RWPE2 (cell line): ENCODE measurements at regions not wholly inside any gene's neighbourhood (a gene's known extent, or its start where the extent isn't known, plus 50 kb on each side); places are given as distances from the start of the nearest gene placed in this dataset.

Experiments used
- ATAC-seq: fragments of 200-7000 bp; cut with Tn5 transposase; 3 replicates; pipeline ENCODE4 v1.9.1; 2021; ENCODE audit warnings: low read depth
- DNase-seq: peaks from one replicate; pipeline ENCODE4 v3.0.0-alpha.2; 2020; ENCODE audit warnings: low spot score
- H3K27ac ChIP-seq: fragments of 450-650 bp; 2 replicates; pipeline ENCODE4 v1.5.1; 2017; ENCODE audit warnings: mild to moderate bottlenecking; ENCODE audit not compliant: poor library complexity, severe bottlenecking
- H3K27me3 ChIP-seq: fragments of 250-450 bp; sonication (Bioruptor Pico); 2 replicates; pipeline ENCODE4 v1.5.1; 2021; ENCODE audit warnings: mild to moderate bottlenecking, moderate library complexity; ENCODE audit not compliant: insufficient read depth, poor library complexity, severe bottlenecking
- H3K36me3 ChIP-seq: fragments of 250-450 bp; sonication (Bioruptor Pico); 2 replicates; pipeline ENCODE4 v1.5.1; 2020; ENCODE audit warnings: low read depth, mild to moderate bottlenecking, moderate library complexity
- H3K4me1 ChIP-seq: fragments of 250-450 bp; sonication (Bioruptor Pico); 2 replicates; pipeline ENCODE4 v1.5.1; 2021; ENCODE audit warnings: mild to moderate bottlenecking, moderate library complexity; ENCODE audit not compliant: insufficient read depth, poor library complexity, severe bottlenecking
- H3K4me3 ChIP-seq: fragments of 250-450 bp; sonication (Bioruptor Pico); 2 replicates; pipeline ENCODE4 v1.5.1; 2021; ENCODE audit warnings: mild to moderate bottlenecking, moderate library complexity; ENCODE audit not compliant: severe bottlenecking
- H3K9me3 ChIP-seq: fragments of 250-450 bp; sonication (Bioruptor Pico); 2 replicates; pipeline ENCODE4 v1.5.1; 2021; ENCODE audit warnings: mild to moderate bottlenecking, moderate library complexity; ENCODE audit not compliant: severe bottlenecking
- TF ChIP-seq, protein P1 (sequence below): fragments of 450-650 bp; IDR thresholded peaks from one replicate; pipeline ENCODE4 v1.5.1; 2017; ENCODE audit warnings: mild to moderate bottlenecking, moderate library complexity; ENCODE audit not compliant: poor library complexity, severe bottlenecking

GRCh38 chr2:180905461-180905860 lies 74.9 kb upstream of the UBE2E3 start:
- Histone ChIP-seq H3K27me3 (no peaks in the 10 kb centered on the region), H3K36me3 (no peaks in the 10 kb centered on the region), H3K4me1 (no peaks in the 10 kb centered on the region), H3K27ac (no peak overlapping the region), H3K9me3 (no peaks in the 10 kb centered on the region), H3K4me3 (no peak overlapping the region)
- ATAC-seq = no peak
- TF ChIP-seq, protein P1, sequence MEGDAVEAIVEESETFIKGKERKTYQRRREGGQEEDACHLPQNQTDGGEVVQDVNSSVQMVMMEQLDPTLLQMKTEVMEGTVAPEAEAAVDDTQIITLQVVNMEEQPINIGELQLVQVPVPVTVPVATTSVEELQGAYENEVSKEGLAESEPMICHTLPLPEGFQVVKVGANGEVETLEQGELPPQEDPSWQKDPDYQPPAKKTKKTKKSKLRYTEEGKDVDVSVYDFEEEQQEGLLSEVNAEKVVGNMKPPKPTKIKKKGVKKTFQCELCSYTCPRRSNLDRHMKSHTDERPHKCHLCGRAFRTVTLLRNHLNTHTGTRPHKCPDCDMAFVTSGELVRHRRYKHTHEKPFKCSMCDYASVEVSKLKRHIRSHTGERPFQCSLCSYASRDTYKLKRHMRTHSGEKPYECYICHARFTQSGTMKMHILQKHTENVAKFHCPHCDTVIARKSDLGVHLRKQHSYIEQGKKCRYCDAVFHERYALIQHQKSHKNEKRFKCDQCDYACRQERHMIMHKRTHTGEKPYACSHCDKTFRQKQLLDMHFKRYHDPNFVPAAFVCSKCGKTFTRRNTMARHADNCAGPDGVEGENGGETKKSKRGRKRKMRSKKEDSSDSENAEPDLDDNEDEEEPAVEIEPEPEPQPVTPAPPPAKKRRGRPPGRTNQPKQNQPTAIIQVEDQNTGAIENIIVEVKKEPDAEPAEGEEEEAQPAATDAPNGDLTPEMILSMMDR = no peak
- no peak for DNase-seq

GRCh38 chr2:180905002-180905401 lies 75.4 kb upstream of the UBE2E3 start:
- no peaks in the 10 kb centered on the region for H3K27me3 ChIP-seq
- H3K36me3 ChIP-seq = no peaks in the 10 kb centered on the region
- H3K4me3 ChIP-seq = no peak overlapping the region
- no peak overlapping the region for H3K27ac ChIP-seq
- no peaks in the 10 kb centered on the region for H3K4me1 ChIP-seq
- no peak for DNase-seq
- ATAC-seq = no peak
- no peaks in the 10 kb centered on the region for H3K9me3 ChIP-seq
- TF ChIP-seq, protein P1 = no peak

GRCh38 chr2:180901331-180901730 lies 79.1 kb upstream of the UBE2E3 start:
- H3K4me3 ChIP-seq = no peak overlapping the region
- no peaks in the 10 kb centered on the region for H3K4me1 ChIP-seq
- no peak for ATAC-seq
- TF ChIP-seq, protein P1 = no peak
- no peak for DNase-seq
- no peak overlapping the region for H3K27ac ChIP-seq
- H3K36me3 ChIP-seq = no peaks in the 10 kb centered on the region
- H3K9me3 ChIP-seq = no peaks in the 10 kb centered on the region
- no peaks in the 10 kb centered on the region for H3K27me3 ChIP-seq

- H3K4me1 ChIP-seq = peaks cover 8% of the 10 kb centered on the region
- H3K4me3 ChIP-seq = no peak overlapping the region
- no peaks in the 10 kb centered on the region for H3K9me3 ChIP-seq
- H3K36me3 ChIP-seq = no peaks in the 10 kb centered on the region
- ATAC-seq (no peak), DNase-seq (no peak)
- H3K27ac ChIP-seq = no peak overlapping the region
- TF ChIP-seq, protein P1 = no peak
- no peaks in the 10 kb centered on the region for H3K27me3 ChIP-seq
These were observed 86.7 kb upstream of the UBE2E3 start for GRCh38 chr2:180893752-180894151.

DNA sequence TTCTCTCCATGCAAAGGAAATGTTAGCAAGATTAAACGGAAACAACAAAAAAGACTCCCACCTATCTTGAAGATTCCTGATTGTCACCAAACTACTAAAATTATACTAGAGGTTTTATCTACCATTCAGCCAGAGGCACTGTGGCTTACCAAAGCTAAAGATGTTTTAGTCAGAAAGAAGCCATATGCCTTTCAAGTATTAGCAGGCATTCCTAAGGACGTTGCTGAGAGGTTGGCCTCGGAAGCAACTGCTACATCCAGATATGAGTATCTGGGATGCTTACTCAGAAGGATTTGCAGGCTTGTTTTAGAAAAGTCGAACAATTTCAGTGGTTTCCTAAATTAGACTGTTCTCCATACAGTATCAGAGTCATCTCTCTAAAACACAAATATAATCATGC lies 88.3 kb upstream of the UBE2E3 start:
- TF ChIP-seq, protein P1 = no peak
- DNase-seq (no peak), ATAC-seq (no peak)
- no peak overlapping the region for H3K4me3 ChIP-seq
- H3K27ac ChIP-seq = no peak overlapping the region
- no peaks in the 10 kb centered on the region for H3K27me3 ChIP-seq
- no peaks in the 10 kb centered on the region for H3K9me3 ChIP-seq
- no peaks in the 10 kb centered on the region for H3K36me3 ChIP-seq
- peaks cover 8% of the 10 kb centered on the region for H3K4me1 ChIP-seq
